ENCODE measurements at regions not wholly inside any gene's neighbourhood (a gene's known extent, or its start where the extent isn't known, plus 50 kb on each side); places are given as distances from the start of the nearest gene placed in this dataset.
"Not testable (repeated sequence)": the region's sequence is repeated elsewhere in the genome, so short reads cannot be mapped to it uniquely, and the experiment has no call there.

DNA sequence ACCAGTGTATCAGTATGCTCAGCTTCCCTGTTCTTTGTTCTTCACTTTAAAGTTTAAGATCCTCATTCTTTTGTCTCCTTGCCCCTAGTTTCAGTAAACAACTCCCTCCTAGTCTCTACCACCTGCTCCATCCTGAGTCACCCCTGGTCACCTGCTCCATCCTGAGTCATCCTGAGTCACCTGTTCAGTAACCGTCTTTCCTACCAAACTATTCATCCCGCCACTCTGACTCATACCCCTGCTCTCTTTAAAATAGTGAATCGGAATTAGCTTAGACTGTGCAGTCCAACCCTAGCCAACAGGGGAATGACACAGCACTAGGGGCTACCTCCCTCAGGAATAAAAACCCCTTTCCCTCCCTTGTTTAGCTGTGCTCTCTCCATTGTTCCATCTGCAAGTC, 888.1 kb upstream of the MDGA2 start:
- no peak overlapping the region for H3K4me3 ChIP-seq (ENCODE audit: low read depth, low read length)
- TF ChIP-seq, protein P1, sequence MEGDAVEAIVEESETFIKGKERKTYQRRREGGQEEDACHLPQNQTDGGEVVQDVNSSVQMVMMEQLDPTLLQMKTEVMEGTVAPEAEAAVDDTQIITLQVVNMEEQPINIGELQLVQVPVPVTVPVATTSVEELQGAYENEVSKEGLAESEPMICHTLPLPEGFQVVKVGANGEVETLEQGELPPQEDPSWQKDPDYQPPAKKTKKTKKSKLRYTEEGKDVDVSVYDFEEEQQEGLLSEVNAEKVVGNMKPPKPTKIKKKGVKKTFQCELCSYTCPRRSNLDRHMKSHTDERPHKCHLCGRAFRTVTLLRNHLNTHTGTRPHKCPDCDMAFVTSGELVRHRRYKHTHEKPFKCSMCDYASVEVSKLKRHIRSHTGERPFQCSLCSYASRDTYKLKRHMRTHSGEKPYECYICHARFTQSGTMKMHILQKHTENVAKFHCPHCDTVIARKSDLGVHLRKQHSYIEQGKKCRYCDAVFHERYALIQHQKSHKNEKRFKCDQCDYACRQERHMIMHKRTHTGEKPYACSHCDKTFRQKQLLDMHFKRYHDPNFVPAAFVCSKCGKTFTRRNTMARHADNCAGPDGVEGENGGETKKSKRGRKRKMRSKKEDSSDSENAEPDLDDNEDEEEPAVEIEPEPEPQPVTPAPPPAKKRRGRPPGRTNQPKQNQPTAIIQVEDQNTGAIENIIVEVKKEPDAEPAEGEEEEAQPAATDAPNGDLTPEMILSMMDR (IDR thresholded peaks at IDR 0.05; ENCODE audit: low read depth, low read length) = no peak

DNA sequence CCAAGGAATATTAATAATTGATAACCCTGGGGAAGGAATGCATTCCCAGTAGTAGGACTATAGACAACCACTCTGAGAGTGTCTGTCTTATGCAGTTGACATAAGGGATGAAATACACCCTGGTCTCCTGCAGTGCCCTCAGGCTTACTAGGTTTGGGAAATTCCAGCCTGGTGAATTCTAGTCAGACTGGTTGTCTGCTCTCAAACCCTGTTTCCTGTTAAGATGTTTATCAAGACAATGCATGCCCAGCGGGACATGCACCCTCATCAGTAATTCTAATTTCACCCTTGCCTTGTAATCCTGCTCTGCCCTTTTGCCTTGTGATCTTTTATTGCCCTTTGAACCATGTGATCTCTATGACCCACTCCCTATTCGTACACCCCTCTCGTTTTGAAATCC, 886.0 kb upstream of the MDGA2 start:
- H3K4me3 ChIP-seq (ENCODE audit: low read depth, low read length) = not testable (repeated sequence)

DNA sequence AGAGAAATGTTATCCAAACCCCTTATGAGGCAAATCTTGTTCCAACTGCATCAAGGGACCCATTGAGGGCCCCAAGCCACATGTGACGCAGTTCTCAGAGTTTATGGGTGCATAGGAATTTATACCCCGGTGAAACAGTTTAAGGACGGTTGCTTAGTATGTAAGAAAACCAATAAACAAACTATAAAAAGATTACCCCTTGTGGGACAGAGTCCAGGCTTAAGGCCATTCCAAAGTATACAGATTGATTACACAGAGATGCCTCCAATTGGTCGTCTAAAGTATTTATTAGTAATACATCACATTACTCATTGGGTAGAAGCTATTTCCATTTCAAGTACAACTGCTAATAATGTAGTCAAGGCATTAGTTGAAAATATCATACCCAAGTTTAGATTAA, 885.0 kb upstream of the MDGA2 start:
- TF ChIP-seq, protein P1 (IDR thresholded peaks at IDR 0.05; ENCODE audit: low read depth, low read length) = no peak
- no peak overlapping the region for H3K4me3 ChIP-seq (ENCODE audit: low read depth, low read length)

DNA sequence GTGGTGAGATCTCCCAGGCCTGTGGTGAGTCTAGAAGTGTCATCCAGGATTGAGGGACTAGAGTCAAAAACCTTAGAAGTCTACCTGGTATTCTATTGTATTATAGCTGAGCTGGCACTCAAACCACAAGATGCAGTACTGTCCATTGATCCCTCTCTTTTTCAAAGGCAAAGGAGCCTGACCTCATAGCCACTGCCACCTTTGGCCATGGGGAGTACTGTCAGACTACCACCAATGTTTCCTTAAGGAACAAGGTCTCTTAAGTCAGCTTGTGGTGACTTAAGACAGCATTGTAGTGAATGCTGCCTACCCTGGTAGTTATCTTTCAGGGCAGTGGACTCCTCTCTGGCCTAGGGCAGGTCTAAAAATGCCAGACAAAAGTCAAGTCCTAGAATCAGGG, 878.0 kb upstream of the MDGA2 start:
- TF ChIP-seq, protein P1 (IDR thresholded peaks at IDR 0.05; ENCODE audit: low read depth, low read length) = no peak
- no peak overlapping the region for H3K4me3 ChIP-seq (ENCODE audit: low read depth, low read length)

DNA sequence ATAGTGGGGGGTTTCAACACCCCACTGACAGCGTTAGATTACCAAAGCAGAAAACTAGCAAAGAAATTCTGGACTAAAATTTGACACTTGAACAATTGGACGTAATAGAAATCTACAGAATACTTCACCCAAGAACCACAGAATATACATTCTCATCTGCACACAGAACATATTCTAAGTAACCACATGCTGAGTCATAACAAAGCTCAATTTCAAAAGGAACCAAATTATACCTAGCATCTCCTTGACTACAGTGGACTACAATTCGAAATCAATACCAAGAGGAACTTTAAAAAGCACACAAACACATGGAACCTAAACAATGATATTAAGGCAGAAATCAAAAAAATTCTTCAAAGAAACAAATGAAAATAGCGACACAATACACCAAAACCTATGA, 871.6 kb upstream of the MDGA2 start:
- TF ChIP-seq, protein P1 (IDR thresholded peaks at IDR 0.05; ENCODE audit: low read depth, low read length) = no peak
- H3K4me3 ChIP-seq (ENCODE audit: low read depth, low read length) = no peak overlapping the region

DNA sequence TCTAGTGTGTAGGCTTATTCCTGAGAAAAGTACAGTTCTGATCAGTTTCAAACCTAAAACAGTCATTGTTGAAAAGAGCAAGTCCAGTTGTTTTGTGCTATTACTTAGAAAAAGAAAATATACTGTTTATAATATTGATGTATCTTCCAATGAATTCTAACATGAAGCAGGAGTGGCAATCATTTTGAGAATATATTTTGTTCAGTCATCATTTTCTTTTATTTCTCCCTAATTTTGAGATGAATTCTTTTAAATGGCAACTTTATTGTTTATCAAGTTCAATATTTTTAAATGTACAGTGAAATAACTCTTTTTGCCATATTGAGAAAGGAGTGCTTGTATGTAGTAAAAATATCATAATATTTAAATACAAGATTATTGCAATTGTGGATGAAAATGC, 862.2 kb upstream of the MDGA2 start:
- H3K4me3 ChIP-seq (ENCODE audit: low read depth, low read length) = no peak overlapping the region
- TF ChIP-seq, protein P1 (IDR thresholded peaks at IDR 0.05; ENCODE audit: low read depth, low read length) = no peak

DNA sequence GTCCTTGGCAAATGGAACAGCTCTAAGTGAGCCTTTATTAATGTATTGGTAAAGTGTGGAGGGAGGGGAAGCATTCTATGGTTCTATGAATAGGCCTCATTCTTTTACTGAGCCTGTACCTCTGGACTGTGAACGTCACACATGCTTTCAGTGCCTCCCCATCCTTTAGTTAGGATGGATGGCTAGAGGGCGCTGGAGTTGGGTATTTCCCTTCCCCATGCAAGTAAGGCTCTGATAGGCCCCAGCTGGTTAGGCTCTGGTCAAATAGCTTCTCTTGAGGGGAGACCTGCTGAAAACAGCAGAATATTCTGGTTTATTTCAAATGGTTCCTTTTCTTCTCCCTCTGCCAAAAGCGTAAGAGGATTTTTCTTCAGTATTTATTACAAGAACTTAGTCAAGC, 860.9 kb upstream of the MDGA2 start:
- TF ChIP-seq, protein P1 (IDR thresholded peaks at IDR 0.05; ENCODE audit: low read depth, low read length) = no peak
- no peak overlapping the region for H3K4me3 ChIP-seq (ENCODE audit: low read depth, low read length)

DNA sequence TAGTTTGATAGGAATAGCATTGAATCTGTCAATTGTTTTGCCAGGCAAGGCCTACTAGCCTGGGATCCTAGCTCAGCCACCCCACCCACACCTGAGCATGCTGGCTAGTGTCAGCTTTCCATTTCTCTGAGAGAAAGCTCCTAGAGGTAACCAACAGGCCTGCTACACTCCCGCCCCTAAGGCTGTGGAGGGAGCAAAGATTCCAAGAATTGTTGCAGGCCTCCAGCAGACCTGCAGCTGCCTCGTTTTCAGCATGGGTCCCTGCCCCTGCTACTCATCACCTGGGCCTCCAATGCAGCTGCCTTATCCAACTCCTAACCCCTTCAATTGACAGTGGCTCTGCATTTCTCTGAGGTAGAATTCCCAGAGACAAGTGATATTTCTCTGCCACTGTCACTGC, 852.4 kb upstream of the MDGA2 start:
- TF ChIP-seq, protein P1 (IDR thresholded peaks at IDR 0.05; ENCODE audit: low read depth, low read length) = no peak
- H3K4me3 ChIP-seq (ENCODE audit: low read depth, low read length) = no peak overlapping the region
